SK-N-MC (cell line): ENCODE measurements at regions not wholly inside any gene's neighbourhood (a gene's known extent, or its start where the extent isn't known, plus 50 kb on each side); places are given as distances from the start of the nearest gene placed in this dataset.

Source experiments
- EZH2 ChIP-seq: fragments of 200-600 bp; sonication (generic); IDR thresholded peaks from one replicate; pipeline ENCODE4 v1.6.1; 2017; ENCODE audit warnings: antibody characterized with exemption
- FOXP2 ChIP-seq: optimal IDR thresholded peaks from 2 replicates; pipeline ENCODE3; 2011; ENCODE audit warnings: mild to moderate bottlenecking, moderate library complexity; ENCODE audit not compliant: insufficient read depth; ENCODE audit errors: extremely low read length, control extremely low read depth
- POLR2AphosphoS5 ChIP-seq: IDR thresholded peaks from 2 replicates; pipeline ENCODE4 v1.6.1; 2012; ENCODE audit warnings: mild to moderate bottlenecking, low read depth, low read length, borderline replicate concordance

- TF ChIP-seq EZH2 = no peak
- TF ChIP-seq POLR2AphosphoS5 = no peak
- TF ChIP-seq FOXP2 = no peak
Observed at GRCh38 chr1:217343907-217344306, 287.0 kb downstream of the GPATCH2 start.
